ENCODE measurements at regions not wholly inside any gene's neighbourhood (a gene's known extent, or its start where the extent isn't known, plus 50 kb on each side); places are given as distances from the start of the nearest gene placed in this dataset.

DNA sequence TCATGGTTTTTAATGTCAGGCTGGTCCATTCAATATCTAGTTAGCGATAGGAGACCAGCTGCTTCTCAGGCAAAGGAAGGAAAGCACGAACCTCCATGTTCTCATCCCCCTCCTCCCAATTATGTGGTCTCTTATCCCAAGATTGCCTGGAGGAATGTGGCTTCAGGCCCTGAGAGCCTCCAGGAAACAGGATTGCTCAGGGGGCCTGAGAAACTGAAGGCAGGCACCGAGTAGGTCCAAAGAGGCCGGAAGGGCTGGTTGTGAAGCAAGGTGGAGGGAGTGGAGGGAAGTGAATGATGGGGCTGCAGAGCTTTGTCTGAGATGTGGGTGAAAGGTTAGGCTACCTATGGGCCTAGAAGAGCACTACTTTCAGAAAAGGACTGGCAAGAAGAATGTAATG lies 188.2 kb upstream of the DDHD1 start:
- TF ChIP-seq, protein P1, sequence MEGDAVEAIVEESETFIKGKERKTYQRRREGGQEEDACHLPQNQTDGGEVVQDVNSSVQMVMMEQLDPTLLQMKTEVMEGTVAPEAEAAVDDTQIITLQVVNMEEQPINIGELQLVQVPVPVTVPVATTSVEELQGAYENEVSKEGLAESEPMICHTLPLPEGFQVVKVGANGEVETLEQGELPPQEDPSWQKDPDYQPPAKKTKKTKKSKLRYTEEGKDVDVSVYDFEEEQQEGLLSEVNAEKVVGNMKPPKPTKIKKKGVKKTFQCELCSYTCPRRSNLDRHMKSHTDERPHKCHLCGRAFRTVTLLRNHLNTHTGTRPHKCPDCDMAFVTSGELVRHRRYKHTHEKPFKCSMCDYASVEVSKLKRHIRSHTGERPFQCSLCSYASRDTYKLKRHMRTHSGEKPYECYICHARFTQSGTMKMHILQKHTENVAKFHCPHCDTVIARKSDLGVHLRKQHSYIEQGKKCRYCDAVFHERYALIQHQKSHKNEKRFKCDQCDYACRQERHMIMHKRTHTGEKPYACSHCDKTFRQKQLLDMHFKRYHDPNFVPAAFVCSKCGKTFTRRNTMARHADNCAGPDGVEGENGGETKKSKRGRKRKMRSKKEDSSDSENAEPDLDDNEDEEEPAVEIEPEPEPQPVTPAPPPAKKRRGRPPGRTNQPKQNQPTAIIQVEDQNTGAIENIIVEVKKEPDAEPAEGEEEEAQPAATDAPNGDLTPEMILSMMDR (IDR thresholded peaks at IDR 0.05), result no peak
- TF ChIP-seq POLR2A (IDR thresholded peaks at IDR 0.05), result no peak

Data from thyroid gland (tissue), 4 donors.